Neural cell (in vitro differentiated cells): ENCODE measurements at regions not wholly inside any gene's neighbourhood (a gene's known extent, or its start where the extent isn't known, plus 50 kb on each side); places are given as distances from the start of the nearest gene placed in this dataset.

Experiments
- MXI1 ChIP-seq: fragments of 450-650 bp; conservative IDR thresholded peaks from 2 replicates; pipeline ENCODE4 v1.6.1; 2014; ENCODE audit warnings: antibody characterized with exemption, mild to moderate bottlenecking; ENCODE audit not compliant: poor library complexity, severe bottlenecking
- POLR2AphosphoS5 ChIP-seq: IDR thresholded peaks from 2 replicates; pipeline ENCODE4 v1.6.1; 2012
- RAD21 ChIP-seq: fragments of 450-650 bp; conservative IDR thresholded peaks from 2 replicates; pipeline ENCODE4 v1.6.1; 2014; ENCODE audit warnings: antibody characterized with exemption, mild to moderate bottlenecking, moderate library complexity
- TAF1 ChIP-seq: IDR thresholded peaks from 2 replicates; pipeline ENCODE4 v1.6.1; 2012; ENCODE audit warnings: low read depth
- TF ChIP-seq, protein P1 (sequence below): fragments of 450-650 bp; IDR thresholded peaks from 2 replicates; pipeline ENCODE4 v1.5.1; 2014; ENCODE audit warnings: antibody characterized with exemption, mild to moderate bottlenecking, moderate library complexity; ENCODE audit not compliant: poor library complexity, severe bottlenecking
- TF ChIP-seq, protein P2 (sequence below): IDR thresholded peaks from 2 replicates; pipeline ENCODE4 v1.6.1; 2012; ENCODE audit warnings: borderline replicate concordance

DNA sequence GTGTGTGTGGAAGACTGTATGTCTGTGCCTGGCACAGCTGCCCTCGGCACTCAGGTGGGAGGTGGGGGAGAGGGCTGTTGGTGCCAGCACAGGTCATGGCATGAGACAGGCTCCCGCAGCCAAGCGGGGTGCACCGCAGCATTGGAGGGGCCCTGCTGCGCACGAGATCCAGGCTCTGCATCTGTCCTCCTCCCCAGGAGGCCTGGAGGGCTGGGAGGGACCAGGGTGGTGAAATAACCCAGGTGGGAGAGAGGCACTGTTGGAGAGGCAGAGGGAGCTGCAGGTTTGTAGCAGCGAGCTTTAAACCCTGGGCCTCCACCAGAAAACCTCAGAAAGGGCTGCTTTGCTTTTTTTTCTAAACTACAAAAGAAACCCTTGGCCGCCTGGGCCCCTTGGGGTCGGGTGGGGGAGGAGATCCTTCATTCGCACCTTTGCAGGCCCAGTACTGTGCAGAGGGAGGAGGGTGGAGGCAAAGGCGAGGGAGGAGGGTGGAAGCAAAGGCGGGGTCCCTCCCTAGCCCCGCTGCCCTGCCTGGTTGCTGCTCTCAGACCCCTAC, 241.7 kb downstream of the SEC14L1 start:
- TF ChIP-seq, protein P1, sequence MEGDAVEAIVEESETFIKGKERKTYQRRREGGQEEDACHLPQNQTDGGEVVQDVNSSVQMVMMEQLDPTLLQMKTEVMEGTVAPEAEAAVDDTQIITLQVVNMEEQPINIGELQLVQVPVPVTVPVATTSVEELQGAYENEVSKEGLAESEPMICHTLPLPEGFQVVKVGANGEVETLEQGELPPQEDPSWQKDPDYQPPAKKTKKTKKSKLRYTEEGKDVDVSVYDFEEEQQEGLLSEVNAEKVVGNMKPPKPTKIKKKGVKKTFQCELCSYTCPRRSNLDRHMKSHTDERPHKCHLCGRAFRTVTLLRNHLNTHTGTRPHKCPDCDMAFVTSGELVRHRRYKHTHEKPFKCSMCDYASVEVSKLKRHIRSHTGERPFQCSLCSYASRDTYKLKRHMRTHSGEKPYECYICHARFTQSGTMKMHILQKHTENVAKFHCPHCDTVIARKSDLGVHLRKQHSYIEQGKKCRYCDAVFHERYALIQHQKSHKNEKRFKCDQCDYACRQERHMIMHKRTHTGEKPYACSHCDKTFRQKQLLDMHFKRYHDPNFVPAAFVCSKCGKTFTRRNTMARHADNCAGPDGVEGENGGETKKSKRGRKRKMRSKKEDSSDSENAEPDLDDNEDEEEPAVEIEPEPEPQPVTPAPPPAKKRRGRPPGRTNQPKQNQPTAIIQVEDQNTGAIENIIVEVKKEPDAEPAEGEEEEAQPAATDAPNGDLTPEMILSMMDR = no peak
- no peak for TF ChIP-seq POLR2AphosphoS5
- TF ChIP-seq MXI1 = no peak
- no peak for TF ChIP-seq TAF1
- TF ChIP-seq, protein P2, sequence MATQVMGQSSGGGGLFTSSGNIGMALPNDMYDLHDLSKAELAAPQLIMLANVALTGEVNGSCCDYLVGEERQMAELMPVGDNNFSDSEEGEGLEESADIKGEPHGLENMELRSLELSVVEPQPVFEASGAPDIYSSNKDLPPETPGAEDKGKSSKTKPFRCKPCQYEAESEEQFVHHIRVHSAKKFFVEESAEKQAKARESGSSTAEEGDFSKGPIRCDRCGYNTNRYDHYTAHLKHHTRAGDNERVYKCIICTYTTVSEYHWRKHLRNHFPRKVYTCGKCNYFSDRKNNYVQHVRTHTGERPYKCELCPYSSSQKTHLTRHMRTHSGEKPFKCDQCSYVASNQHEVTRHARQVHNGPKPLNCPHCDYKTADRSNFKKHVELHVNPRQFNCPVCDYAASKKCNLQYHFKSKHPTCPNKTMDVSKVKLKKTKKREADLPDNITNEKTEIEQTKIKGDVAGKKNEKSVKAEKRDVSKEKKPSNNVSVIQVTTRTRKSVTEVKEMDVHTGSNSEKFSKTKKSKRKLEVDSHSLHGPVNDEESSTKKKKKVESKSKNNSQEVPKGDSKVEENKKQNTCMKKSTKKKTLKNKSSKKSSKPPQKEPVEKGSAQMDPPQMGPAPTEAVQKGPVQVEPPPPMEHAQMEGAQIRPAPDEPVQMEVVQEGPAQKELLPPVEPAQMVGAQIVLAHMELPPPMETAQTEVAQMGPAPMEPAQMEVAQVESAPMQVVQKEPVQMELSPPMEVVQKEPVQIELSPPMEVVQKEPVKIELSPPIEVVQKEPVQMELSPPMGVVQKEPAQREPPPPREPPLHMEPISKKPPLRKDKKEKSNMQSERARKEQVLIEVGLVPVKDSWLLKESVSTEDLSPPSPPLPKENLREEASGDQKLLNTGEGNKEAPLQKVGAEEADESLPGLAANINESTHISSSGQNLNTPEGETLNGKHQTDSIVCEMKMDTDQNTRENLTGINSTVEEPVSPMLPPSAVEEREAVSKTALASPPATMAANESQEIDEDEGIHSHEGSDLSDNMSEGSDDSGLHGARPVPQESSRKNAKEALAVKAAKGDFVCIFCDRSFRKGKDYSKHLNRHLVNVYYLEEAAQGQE = no peak
- no peak for TF ChIP-seq RAD21
